ENCODE measurements at regions not wholly inside any gene's neighbourhood (a gene's known extent, or its start where the extent isn't known, plus 50 kb on each side); places are given as distances from the start of the nearest gene placed in this dataset.

DNA sequence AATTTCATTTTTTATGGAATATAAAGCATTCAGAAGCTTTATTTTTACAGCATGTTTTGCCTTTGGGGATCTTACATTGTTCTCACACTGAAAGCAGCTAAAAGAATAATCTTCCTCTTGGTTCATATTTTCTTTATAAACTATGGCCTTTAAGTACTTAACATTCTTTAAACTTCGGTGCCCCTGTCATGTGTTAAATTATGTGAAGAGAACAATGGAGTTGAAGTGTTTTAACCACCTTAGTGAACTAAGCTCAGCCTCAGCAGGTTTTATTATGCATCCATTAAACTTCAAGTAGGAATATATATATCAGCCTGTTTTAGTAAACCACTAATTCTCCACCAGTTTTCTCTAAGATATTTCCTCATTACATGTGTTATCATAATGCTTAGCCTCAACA lies 371.4 kb upstream of the CDH18 start:
- TF ChIP-seq, protein P1, sequence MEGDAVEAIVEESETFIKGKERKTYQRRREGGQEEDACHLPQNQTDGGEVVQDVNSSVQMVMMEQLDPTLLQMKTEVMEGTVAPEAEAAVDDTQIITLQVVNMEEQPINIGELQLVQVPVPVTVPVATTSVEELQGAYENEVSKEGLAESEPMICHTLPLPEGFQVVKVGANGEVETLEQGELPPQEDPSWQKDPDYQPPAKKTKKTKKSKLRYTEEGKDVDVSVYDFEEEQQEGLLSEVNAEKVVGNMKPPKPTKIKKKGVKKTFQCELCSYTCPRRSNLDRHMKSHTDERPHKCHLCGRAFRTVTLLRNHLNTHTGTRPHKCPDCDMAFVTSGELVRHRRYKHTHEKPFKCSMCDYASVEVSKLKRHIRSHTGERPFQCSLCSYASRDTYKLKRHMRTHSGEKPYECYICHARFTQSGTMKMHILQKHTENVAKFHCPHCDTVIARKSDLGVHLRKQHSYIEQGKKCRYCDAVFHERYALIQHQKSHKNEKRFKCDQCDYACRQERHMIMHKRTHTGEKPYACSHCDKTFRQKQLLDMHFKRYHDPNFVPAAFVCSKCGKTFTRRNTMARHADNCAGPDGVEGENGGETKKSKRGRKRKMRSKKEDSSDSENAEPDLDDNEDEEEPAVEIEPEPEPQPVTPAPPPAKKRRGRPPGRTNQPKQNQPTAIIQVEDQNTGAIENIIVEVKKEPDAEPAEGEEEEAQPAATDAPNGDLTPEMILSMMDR (IDR thresholded peaks at IDR 0.05) = no peak
- no peak for TF ChIP-seq POLR2A (IDR thresholded peaks at IDR 0.05)
- Histone ChIP-seq H3K4me3 (no peak overlapping the region), H3K9me3 (no peaks in the 10 kb centered on the region), H3K36me3 (replicated peaks in 1 of 2; ENCODE audit: insufficient read depth in 1 of 2, low read depth in 2 of 2) (no peaks in the 10 kb centered on the region), H3K4me1 (peaks cover 13% of the 10 kb centered on the region), H3K27me3 (no peaks in the 10 kb centered on the region), H3K27ac (no peak overlapping the region)
- ATAC-seq (no peak), DNase-seq (no peak)
- intact Hi-C loops (cut with DNase I) = no loop called here
- 38 to 44% methylated on average over 1 of the region's 1 CpG for WGBS, 2 donors

DNA sequence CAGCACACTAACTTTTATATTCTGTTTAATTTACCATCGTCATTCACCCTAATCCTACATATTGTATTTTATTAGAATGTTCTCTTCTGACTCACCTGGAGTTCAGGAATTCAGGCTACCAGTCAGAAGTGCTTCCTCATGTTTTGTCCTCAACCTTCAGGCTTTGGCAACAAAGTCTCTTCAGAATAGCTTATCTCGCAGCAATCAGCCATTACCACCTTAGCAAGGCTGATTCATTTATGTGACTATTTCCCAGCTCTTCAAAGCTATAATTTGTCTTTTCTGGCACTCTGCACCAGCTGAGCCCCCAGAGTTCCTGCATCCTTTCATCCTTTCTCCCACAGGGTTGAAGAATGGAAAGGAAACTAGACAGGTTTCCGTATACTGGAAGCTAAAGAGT lies 365.5 kb upstream of the CDH18 start:
- no peak overlapping the region for H3K4me3 ChIP-seq
- H3K27ac ChIP-seq = no peak overlapping the region
- 68 to 72% methylated on average over 3 of the region's 3 CpGs for WGBS, 2 donors
- TF ChIP-seq, protein P1 (IDR thresholded peaks at IDR 0.05) = no peak
- no peak for TF ChIP-seq POLR2A (IDR thresholded peaks at IDR 0.05)
- no peaks in the 10 kb centered on the region for H3K4me1 ChIP-seq
- H3K9me3 ChIP-seq = no peaks in the 10 kb centered on the region
- ATAC-seq (no peak), DNase-seq (no peak)
- intact Hi-C loops (cut with DNase I) = no loop called here
- no peaks in the 10 kb centered on the region for H3K27me3 ChIP-seq
- no peaks in the 10 kb centered on the region for H3K36me3 ChIP-seq (replicated peaks in 1 of 2; ENCODE audit: insufficient read depth in 1 of 2, low read depth in 2 of 2)

DNA sequence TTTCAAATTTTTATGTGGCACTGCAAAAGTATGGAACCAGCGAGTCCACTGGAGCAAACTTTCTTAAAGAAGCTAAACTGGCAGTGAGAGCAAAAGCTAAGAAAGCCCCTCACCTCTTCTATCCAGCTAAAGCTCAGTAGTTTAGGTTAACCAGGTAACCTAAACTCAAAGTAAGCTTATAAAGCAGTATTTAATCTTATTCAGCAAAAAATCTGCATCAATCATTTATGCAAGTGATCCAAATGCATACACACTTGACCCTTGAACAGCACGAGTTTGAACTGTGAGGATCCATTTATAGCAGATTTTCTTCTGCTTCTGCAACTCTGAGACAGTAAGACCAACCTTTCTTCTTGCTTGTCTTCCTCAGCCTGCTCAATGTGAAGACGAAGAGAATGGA lies 363.8 kb upstream of the CDH18 start:
- ATAC-seq (no peak), DNase-seq (no peak)
- intact Hi-C loops (cut with DNase I) = no loop called here
- TF ChIP-seq, protein P1 (IDR thresholded peaks at IDR 0.05) = no peak
- no peak for TF ChIP-seq POLR2A (IDR thresholded peaks at IDR 0.05)
- Histone ChIP-seq H3K27ac (no peak overlapping the region), H3K9me3 (peaks cover 0 to 10% (median 0%) of the 10 kb centered on the region in 3 donors), H3K4me3 (no peak overlapping the region), H3K36me3 (replicated peaks in 1 of 2; ENCODE audit: insufficient read depth in 1 of 2, low read depth in 2 of 2) (no peaks in the 10 kb centered on the region), H3K27me3 (no peaks in the 10 kb centered on the region), H3K4me1 (no peaks in the 10 kb centered on the region)
- 89% methylated on average over 3 of the region's 3 CpGs for WGBS, 2 donors

DNA sequence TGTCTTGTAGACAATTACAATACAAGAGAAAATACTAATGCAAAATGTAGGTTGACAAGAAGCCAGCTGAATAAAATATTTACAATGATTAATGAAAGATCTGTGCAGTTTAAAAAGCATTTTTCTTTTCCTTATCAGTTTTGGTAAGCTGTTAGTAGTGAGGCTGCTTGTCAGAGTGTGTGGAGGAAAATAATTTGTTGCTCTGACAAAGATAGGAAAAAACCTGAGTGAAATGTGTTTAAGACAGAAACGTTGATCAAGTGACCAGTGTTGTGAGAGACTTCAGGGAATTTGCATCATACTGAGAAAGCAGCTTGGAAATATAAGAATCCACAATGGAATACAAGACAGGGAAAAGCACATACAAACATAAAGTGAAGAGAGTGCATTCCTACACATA lies 360.3 kb upstream of the CDH18 start:
- WGBS, 2 donors = 7 to 9% methylated on average over 1 of the region's 1 CpG
- ATAC-seq (no peak), DNase-seq (no peak)
- H3K9me3 ChIP-seq = peaks cover 0 to 10% (median 0%) of the 10 kb centered on the region in 3 donors
- H3K4me3 ChIP-seq = no peak overlapping the region
- no peaks in the 10 kb centered on the region for H3K4me1 ChIP-seq
- TF ChIP-seq, protein P1 (IDR thresholded peaks at IDR 0.05) = no peak
- TF ChIP-seq POLR2A (IDR thresholded peaks at IDR 0.05) = no peak
- intact Hi-C loops (cut with DNase I) = no loop called here
- no peaks in the 10 kb centered on the region for H3K27me3 ChIP-seq
- H3K36me3 ChIP-seq (replicated peaks in 1 of 2; ENCODE audit: insufficient read depth in 1 of 2, low read depth in 2 of 2) = no peaks in the 10 kb centered on the region
- no peak overlapping the region for H3K27ac ChIP-seq

DNA sequence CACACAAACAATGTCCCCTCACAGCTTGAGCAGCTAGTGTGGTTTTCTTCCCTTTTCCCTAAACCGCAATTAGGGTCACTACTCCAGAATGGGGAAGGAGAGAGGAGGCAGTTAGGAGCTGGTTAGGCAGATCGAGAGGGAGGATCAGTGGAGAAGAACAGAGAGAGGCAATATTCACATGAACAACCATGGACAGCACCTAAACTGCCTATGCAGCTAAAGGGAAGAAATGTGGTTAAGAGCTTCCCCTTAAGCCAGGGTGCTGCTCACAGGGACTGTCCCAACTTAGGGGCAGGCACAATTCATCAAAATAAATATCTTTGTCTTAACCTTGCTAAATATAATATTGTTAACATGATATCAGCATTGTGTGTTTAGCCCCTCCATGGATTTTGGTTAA lies 359.3 kb upstream of the CDH18 start:
- intact Hi-C loops (cut with DNase I) = no loop called here
- 87 to 91% methylated on average over 2 of the region's 2 CpGs for WGBS, 2 donors
- no peak for ATAC-seq

More for the DNA sequence above, 359.3 kb upstream of the CDH18 start:
- H3K4me1 ChIP-seq = no peaks in the 10 kb centered on the region
- H3K27me3 ChIP-seq = no peaks in the 10 kb centered on the region
- no peaks in the 10 kb centered on the region for H3K36me3 ChIP-seq (replicated peaks in 1 of 2; ENCODE audit: insufficient read depth in 1 of 2, low read depth in 2 of 2)
- H3K9me3 ChIP-seq = peaks cover 0 to 10% (median 0%) of the 10 kb centered on the region in 3 donors
- H3K4me3 ChIP-seq = no peak overlapping the region
- no peak for DNase-seq
- H3K27ac ChIP-seq = no peak overlapping the region
- TF ChIP-seq, protein P1 (IDR thresholded peaks at IDR 0.05) = no peak
- TF ChIP-seq POLR2A (IDR thresholded peaks at IDR 0.05) = no peak
